ENCODE measurements at regions not wholly inside any gene's neighbourhood (a gene's known extent, or its start where the extent isn't known, plus 50 kb on each side); places are given as distances from the start of the nearest gene placed in this dataset.

DNA sequence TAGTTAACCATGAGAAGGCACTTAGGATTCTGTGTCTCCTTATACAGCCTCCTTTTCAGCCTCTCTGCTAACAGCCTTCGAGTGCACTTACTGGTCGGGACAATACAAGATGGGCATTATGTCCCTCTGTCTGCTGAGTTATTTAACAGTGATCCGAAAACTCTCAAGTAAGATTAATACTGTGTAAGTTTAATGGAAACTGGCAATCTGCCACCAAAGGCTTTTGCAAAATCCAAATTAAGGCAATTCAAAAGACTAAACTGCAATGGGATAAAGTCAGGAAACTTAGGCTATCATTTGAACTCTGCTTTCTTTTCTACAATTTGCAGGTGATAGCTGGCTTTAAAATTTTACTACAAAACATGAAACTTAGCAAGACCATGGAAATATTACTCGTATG, 477.8 kb downstream of the TFEC start:
- TF ChIP-seq, protein P1, sequence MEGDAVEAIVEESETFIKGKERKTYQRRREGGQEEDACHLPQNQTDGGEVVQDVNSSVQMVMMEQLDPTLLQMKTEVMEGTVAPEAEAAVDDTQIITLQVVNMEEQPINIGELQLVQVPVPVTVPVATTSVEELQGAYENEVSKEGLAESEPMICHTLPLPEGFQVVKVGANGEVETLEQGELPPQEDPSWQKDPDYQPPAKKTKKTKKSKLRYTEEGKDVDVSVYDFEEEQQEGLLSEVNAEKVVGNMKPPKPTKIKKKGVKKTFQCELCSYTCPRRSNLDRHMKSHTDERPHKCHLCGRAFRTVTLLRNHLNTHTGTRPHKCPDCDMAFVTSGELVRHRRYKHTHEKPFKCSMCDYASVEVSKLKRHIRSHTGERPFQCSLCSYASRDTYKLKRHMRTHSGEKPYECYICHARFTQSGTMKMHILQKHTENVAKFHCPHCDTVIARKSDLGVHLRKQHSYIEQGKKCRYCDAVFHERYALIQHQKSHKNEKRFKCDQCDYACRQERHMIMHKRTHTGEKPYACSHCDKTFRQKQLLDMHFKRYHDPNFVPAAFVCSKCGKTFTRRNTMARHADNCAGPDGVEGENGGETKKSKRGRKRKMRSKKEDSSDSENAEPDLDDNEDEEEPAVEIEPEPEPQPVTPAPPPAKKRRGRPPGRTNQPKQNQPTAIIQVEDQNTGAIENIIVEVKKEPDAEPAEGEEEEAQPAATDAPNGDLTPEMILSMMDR (IDR thresholded peaks at IDR 0.05) = no peak
- TF ChIP-seq EZH2 (IDR thresholded peaks at IDR 0.05) = no peak
- TF ChIP-seq EZH2phosphoT487 (IDR thresholded peaks at IDR 0.05) = no peak
